Adrenal gland (tissue), 9 donors: ENCODE measurements at regions not wholly inside any gene's neighbourhood (a gene's known extent, or its start where the extent isn't known, plus 50 kb on each side); places are given as distances from the start of the nearest gene placed in this dataset.
"Not testable (repeated sequence)": the region's sequence is repeated elsewhere in the genome, so short reads cannot be mapped to it uniquely, and the experiment has no call there.

Experiments
- DNase-seq, 7 donors: peaks; one replicate each; pipeline ENCODE4 v3.0.0-alpha.2; 2019 to 2020
- H3K27ac ChIP-seq, 5 donors: fragments of 200-600 bp; sonication (generic) in 4 of 5; 1 replicate in 3 of 5; 2 replicates in 2 of 5; pipeline versions ENCODE4 v1.5.1 to v1.8.0; 2016 to 2020; ENCODE audit warnings: mild to moderate bottlenecking in 1 of 5
- H3K27me3 ChIP-seq: fragments of 200-600 bp; 2 replicates; pipeline ENCODE4 v1.8.0; 2021
- H3K36me3 ChIP-seq, 2 donors: fragments of 200-600 bp; replicated peaks in 1 of 2; 1 replicate in 1 of 2; 2 replicates in 1 of 2; pipeline versions ENCODE4 v1.5.1 to v1.8.0; 2018 to 2022
- H3K4me1 ChIP-seq, 2 donors: fragments of 200-600 bp; replicated peaks in 1 of 2; 1 replicate in 1 of 2; 2 replicates in 1 of 2; pipeline versions ENCODE4 v1.5.1 to v1.8.0; 2018 to 2021
- H3K4me3 ChIP-seq, 4 donors: fragments of 200-600 bp; sonication (generic) in 3 of 4; one replicate each; pipeline ENCODE4 v1.5.1; 2016 to 2018
- H3K9me3 ChIP-seq, 3 donors: fragments of 200-600 bp; sonication (generic) in 1 of 3; replicated peaks in 1 of 3; 1 replicate in 2 of 3; 2 replicates in 1 of 3; pipeline versions ENCODE4 v1.5.1 to v1.8.0; 2016 to 2021
- POLR2A ChIP-seq, 2 donors: fragments of 450-650 bp; IDR thresholded peaks; one replicate each; pipeline ENCODE4 v1.6.1; 2017; ENCODE audit warnings: antibody characterized with exemption in 2 of 2, mild to moderate bottlenecking in 2 of 2, moderate library complexity in 1 of 2
- WGBS, 4 donors: extraction: QIAGEN DNeasy Blood & Tissue Kit in 2 of 4; methylation state at CpG; one replicate each; pipeline versions ENCODE4 v1.1.5 to v1.1.7; 2013 to 2017; 5-methylcytosine and 5-hydroxymethylcytosine counted together
- intact Hi-C, 2 donors: fragments of 100-400 bp; cut with DNase I; formaldehyde crosslinking; loops; one replicate each; pipeline versions ENCODE4 v1.14.1 to v1.15.0; 2022 to 2023
- TF ChIP-seq, protein P1 (sequence below), 6 experiments: fragments of 450-650 bp in 4 of 6; fragments of 200-600 bp in 2 of 6; sonication (generic) in 1 of 6; IDR thresholded peaks; 1 replicate in 5 of 6; 2 replicates in 1 of 6; pipeline versions ENCODE4 v1.5.1 to v1.8.0; 2016 to 2021; ENCODE audit warnings: antibody characterized with exemption in 6 of 6, mild to moderate bottlenecking in 2 of 6, moderate library complexity in 1 of 6
- donor health status: healthy with polysubstance abuse.
- donor health status: Bipolar disorder and iron deficiency.
- donor health status: DM: yes; HTN: yes; CAD: no.
- donor health status: DM: no; HTN: no; CAD: no.
- donor health status: DM: no; HTN: no; CAD: no.

DNA sequence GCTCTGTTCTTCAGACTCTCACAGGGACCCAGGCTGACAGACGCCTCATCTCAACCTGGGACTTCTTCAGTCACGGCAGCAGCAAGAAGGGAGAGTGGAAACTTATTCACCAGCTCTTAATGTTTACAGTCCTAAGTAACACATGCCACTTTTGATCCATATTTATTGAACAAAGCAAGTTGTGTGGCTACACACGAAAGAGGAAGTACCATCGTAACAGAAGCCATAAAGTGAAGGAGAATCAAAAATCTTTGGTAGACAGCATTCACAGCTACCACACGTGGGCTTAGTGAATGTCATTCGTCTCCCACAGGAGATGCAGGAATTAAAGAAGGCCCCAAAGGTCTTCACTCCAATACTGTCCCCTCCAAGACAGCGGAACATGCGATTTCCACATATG is 582.6 kb downstream of the CETN3 start:
- Histone ChIP-seq H3K4me1 (no peaks in the 10 kb centered on the region), H3K27ac (no peak overlapping the region), H3K27me3 (no peaks in the 10 kb centered on the region), H3K36me3 (no peaks in the 10 kb centered on the region), H3K9me3 (no peaks in the 10 kb centered on the region), H3K4me3 (no peak overlapping the region)
- intact Hi-C loops, result no loop called here
- WGBS, 4 donors, result 69 to 77% (median 74%) methylated on average over 8 of the region's 8 CpGs
- no peak for DNase-seq
- no peak for TF ChIP-seq POLR2A (IDR thresholded peaks at IDR 0.05)
- TF ChIP-seq, protein P1, sequence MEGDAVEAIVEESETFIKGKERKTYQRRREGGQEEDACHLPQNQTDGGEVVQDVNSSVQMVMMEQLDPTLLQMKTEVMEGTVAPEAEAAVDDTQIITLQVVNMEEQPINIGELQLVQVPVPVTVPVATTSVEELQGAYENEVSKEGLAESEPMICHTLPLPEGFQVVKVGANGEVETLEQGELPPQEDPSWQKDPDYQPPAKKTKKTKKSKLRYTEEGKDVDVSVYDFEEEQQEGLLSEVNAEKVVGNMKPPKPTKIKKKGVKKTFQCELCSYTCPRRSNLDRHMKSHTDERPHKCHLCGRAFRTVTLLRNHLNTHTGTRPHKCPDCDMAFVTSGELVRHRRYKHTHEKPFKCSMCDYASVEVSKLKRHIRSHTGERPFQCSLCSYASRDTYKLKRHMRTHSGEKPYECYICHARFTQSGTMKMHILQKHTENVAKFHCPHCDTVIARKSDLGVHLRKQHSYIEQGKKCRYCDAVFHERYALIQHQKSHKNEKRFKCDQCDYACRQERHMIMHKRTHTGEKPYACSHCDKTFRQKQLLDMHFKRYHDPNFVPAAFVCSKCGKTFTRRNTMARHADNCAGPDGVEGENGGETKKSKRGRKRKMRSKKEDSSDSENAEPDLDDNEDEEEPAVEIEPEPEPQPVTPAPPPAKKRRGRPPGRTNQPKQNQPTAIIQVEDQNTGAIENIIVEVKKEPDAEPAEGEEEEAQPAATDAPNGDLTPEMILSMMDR (IDR thresholded peaks at IDR 0.05), result no peak

DNA sequence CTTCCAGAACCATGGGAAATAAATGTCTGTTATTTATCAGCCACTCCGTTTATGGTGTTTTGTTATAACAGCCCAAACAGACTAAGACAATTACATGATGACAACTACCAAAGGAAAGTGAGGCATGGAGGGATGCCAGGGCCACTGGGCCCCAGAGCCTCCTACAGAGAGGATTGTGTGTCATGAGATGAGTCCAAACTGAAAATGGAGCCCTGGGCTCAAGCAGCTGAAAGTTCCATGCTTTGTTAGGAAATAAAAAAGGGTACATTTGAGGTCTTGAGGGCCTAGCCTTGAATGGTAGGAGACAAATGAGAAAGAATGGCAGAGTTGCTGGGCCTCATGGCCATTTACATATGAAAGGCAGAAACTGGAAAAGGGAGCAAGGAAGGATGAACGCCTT is 586.5 kb downstream of the CETN3 start:
- no peak for DNase-seq
- intact Hi-C loops, result no loop called here
- H3K4me1 ChIP-seq, result no peaks in the 10 kb centered on the region
- no peaks in the 10 kb centered on the region for H3K36me3 ChIP-seq
- H3K27ac ChIP-seq, result no peak overlapping the region
- WGBS, 4 donors, result 76 to 85% (median 84%) methylated on average over 2 of the region's 2 CpGs
- no peaks in the 10 kb centered on the region for H3K27me3 ChIP-seq
- TF ChIP-seq, protein P1 (IDR thresholded peaks at IDR 0.05), result no peak
- TF ChIP-seq POLR2A (IDR thresholded peaks at IDR 0.05), result no peak
- no peak overlapping the region for H3K4me3 ChIP-seq
- H3K9me3 ChIP-seq, result no peaks in the 10 kb centered on the region

- Histone ChIP-seq H3K4me3 (no peak overlapping the region), H3K9me3 (no peaks in the 10 kb centered on the region), H3K36me3 (no peaks in the 10 kb centered on the region), H3K27me3 (no peaks in the 10 kb centered on the region), H3K27ac (no peak overlapping the region), H3K4me1 (no peaks in the 10 kb centered on the region)
- intact Hi-C loops, result no loop called here
- TF ChIP-seq POLR2A (IDR thresholded peaks at IDR 0.05), result no peak
- TF ChIP-seq, protein P1 (IDR thresholded peaks at IDR 0.05), result no peak
- whole genome bisulfite sequencing, 4 donors, result 47 to 63% (median 56%) methylated on average over 4 of the region's 4 CpGs
- no peak for DNase-seq
These were observed 591.7 kb downstream of the CETN3 start for GRCh38 chr5:89817841-89818240.

DNA sequence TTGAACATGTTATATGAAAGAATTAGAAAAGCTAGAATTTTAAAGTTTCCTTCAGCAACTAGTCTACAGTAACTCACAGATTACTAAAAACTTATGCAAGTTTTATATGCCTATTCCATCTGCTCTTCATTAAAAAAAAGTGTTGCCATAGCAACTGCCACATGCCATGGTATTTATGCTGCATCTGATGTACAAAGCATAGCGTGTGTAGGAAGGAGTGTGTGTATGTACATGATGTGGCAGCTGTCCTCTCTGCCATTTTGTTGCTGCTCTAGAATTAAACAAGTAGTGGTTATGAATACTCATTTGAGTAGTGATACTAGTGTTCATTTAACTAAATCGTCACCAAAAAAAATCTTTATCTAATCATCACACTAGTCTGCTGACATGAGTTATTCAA is 593.5 kb downstream of the CETN3 start:
- Histone ChIP-seq H3K27ac (no peak overlapping the region), H3K4me1 (no peaks in the 10 kb centered on the region), H3K36me3 (no peaks in the 10 kb centered on the region), H3K4me3 (no peak overlapping the region), H3K27me3 (no peaks in the 10 kb centered on the region), H3K9me3 (no peaks in the 10 kb centered on the region)
- TF ChIP-seq, protein P1 (IDR thresholded peaks at IDR 0.05), result no peak
- no peak for TF ChIP-seq POLR2A (IDR thresholded peaks at IDR 0.05)
- WGBS, 4 donors, result 71 to 79% (median 76%) methylated on average over 2 of the region's 2 CpGs
- intact Hi-C loops, result no loop called here
- no peak for DNase-seq

- H3K36me3 ChIP-seq, DNase-seq, H3K27ac ChIP-seq, H3K4me1 ChIP-seq, intact Hi-C loops, H3K4me3 ChIP-seq, H3K9me3 ChIP-seq, H3K27me3 ChIP-seq: not testable (repeated sequence)
- WGBS, 4 donors, result 83 to 85% (median 85%) methylated on average over 2 to 5 of the region's 5 CpGs
These were observed 608.8 kb downstream of the CETN3 start for GRCh38 chr5:89800735-89801134.

GRCh38 chr5:89794504-89794903 is 615.1 kb downstream of the CETN3 start:
- WGBS, 4 donors, result 74 to 91% (median 86%) methylated on average over 3 to 6 of the region's 6 CpGs
- H3K36me3 ChIP-seq, H3K9me3 ChIP-seq, H3K4me3 ChIP-seq, H3K27ac ChIP-seq, DNase-seq, H3K27me3 ChIP-seq, H3K4me1 ChIP-seq, intact Hi-C loops: not testable (repeated sequence)

GRCh38 chr5:89779734-89780133 is 629.8 kb downstream of the CETN3 start:
- H3K27ac ChIP-seq, H3K36me3 ChIP-seq, H3K9me3 ChIP-seq, H3K27me3 ChIP-seq, H3K4me1 ChIP-seq, intact Hi-C loops, H3K4me3 ChIP-seq, DNase-seq: not testable (repeated sequence)
